ENCODE measurements at regions not wholly inside any gene's neighbourhood (a gene's known extent, or its start where the extent isn't known, plus 50 kb on each side); places are given as distances from the start of the nearest gene placed in this dataset.
"Not testable (repeated sequence)": the region's sequence is repeated elsewhere in the genome, so short reads cannot be mapped to it uniquely, and the experiment has no call there.

GRCh38 chr5:37916525-37916924, 76.7 kb upstream of the GDNF start:
- intact Hi-C loops (cut with micrococcal nuclease), result no loop called here

- intact Hi-C loops (cut with micrococcal nuclease), result no loop called here
Measured at GRCh38 chr5:37915097-37915736, 75.4 kb upstream of the GDNF start.

GRCh38 chr5:37909610-37910266, 69.9 kb upstream of the GDNF start:
- intact Hi-C loops (cut with micrococcal nuclease), result not testable (repeated sequence)

- intact Hi-C loops (cut with micrococcal nuclease), result no loop called here
Measured at GRCh38 chr5:37906416-37906815, 66.6 kb upstream of the GDNF start.

- intact Hi-C loops (cut with micrococcal nuclease), result no loop called here
Measured at GRCh38 chr5:37905230-37905629, 65.4 kb upstream of the GDNF start.

GRCh38 chr5:37902323-37902722, 62.5 kb upstream of the GDNF start:
- intact Hi-C loops (cut with micrococcal nuclease), result no loop called here

- intact Hi-C loops (cut with micrococcal nuclease), result no loop called here
Measured at GRCh38 chr5:37900692-37901091, 60.9 kb upstream of the GDNF start.

- intact Hi-C loops (cut with micrococcal nuclease), result no loop called here
Measured at GRCh38 chr5:37899037-37899436, 59.2 kb upstream of the GDNF start.

GRCh38 chr5:37896159-37896558, 56.3 kb upstream of the GDNF start:
- intact Hi-C loops (cut with micrococcal nuclease), result no loop called here

GRCh38 chr5:37893434-37894134, 53.7 kb upstream of the GDNF start:
- intact Hi-C loops (cut with micrococcal nuclease), result no loop called here

GRCh38 chr5:37892586-37892985, 52.7 kb upstream of the GDNF start:
- intact Hi-C loops (cut with micrococcal nuclease), result no loop called here

- intact Hi-C loops (cut with micrococcal nuclease), result no loop called here
Measured at GRCh38 chr5:37891832-37892231, 52.0 kb upstream of the GDNF start.

GRCh38 chr5:37889612-37890317, 49.9 kb upstream of the GDNF start:
- intact Hi-C loops (cut with micrococcal nuclease), result no loop called here
